ENCODE measurements at regions not wholly inside any gene's neighbourhood (a gene's known extent, or its start where the extent isn't known, plus 50 kb on each side); places are given as distances from the start of the nearest gene placed in this dataset.
"Not testable (repeated sequence)": the region's sequence is repeated elsewhere in the genome, so short reads cannot be mapped to it uniquely, and the experiment has no call there.

GRCh38 chr15:61339516-61339915 lies 110.4 kb upstream of the RORA start:
- TF ChIP-seq CTCF (IDR thresholded peaks at IDR 0.05) = no peak
- Mint-ChIP-seq H3K4me3 (no peak overlapping the region), H3K4me1 (no peaks in the 10 kb centered on the region), H3K27me3 (no peaks in the 10 kb centered on the region), H3K9me3 (peaks cover 10% of the 10 kb centered on the region), H3K27ac (no peak overlapping the region), H3K36me3 (ENCODE audit: low read depth) (no peaks in the 10 kb centered on the region)
- no peak for DNase-seq
- POLR2A ChIA-PET = no interaction called here
- CTCF ChIA-PET = no interaction called here
- intact Hi-C loops (cut with micrococcal nuclease) = no loop called here
- ATAC-seq (ENCODE audit: low read depth) = no peak

GRCh38 chr15:61337541-61337940 lies 108.4 kb upstream of the RORA start:
- Mint-ChIP-seq H3K4me1 (no peaks in the 10 kb centered on the region), H3K9me3 (peaks cover 4% of the 10 kb centered on the region), H3K27me3 (no peaks in the 10 kb centered on the region), H3K27ac (no peak overlapping the region), H3K4me3 (no peak overlapping the region), H3K36me3 (ENCODE audit: low read depth) (no peaks in the 10 kb centered on the region)
- ATAC-seq (ENCODE audit: low read depth) (no peak), DNase-seq (no peak)
- TF ChIP-seq CTCF (IDR thresholded peaks at IDR 0.05) = no peak
- POLR2A ChIA-PET = no interaction called here
- CTCF ChIA-PET = no interaction called here
- intact Hi-C loops (cut with micrococcal nuclease) = no loop called here

GRCh38 chr15:61336026-61336638 lies 107.0 kb upstream of the RORA start:
- ATAC-seq (ENCODE audit: low read depth) = no peak
- Mint-ChIP-seq H3K27ac (no peak overlapping the region), H3K4me1 (no peaks in the 10 kb centered on the region), H3K4me3 (no peak overlapping the region), H3K36me3 (ENCODE audit: low read depth) (no peaks in the 10 kb centered on the region), H3K9me3 (no peaks in the 10 kb centered on the region), H3K27me3 (no peaks in the 10 kb centered on the region)
- DNase-seq = no peak
- ChIA-PET CTCF (no interaction called here), POLR2A (no interaction called here)
- TF ChIP-seq CTCF (IDR thresholded peaks at IDR 0.05) = no peak
- intact Hi-C loops (cut with micrococcal nuclease) = no loop called here

GRCh38 chr15:61334714-61335113 lies 105.6 kb upstream of the RORA start:
- CTCF ChIA-PET; DNase-seq; H3K4me1 Mint-ChIP-seq; POLR2A ChIA-PET; H3K4me3 Mint-ChIP-seq; H3K27me3 Mint-ChIP-seq; H3K27ac Mint-ChIP-seq; H3K36me3 Mint-ChIP-seq (ENCODE audit: low read depth); intact Hi-C loops (cut with micrococcal nuclease); ATAC-seq (ENCODE audit: low read depth); H3K9me3 Mint-ChIP-seq: not testable (repeated sequence)

- intact Hi-C loops (cut with micrococcal nuclease) = no loop called here
- H3K9me3 Mint-ChIP-seq = no peaks in the 10 kb centered on the region
- ChIA-PET POLR2A (no interaction called here), CTCF (no interaction called here)
- no peak for DNase-seq
- H3K36me3 Mint-ChIP-seq (ENCODE audit: low read depth) = no peaks in the 10 kb centered on the region
- H3K27ac Mint-ChIP-seq = no peak overlapping the region
- no peak for TF ChIP-seq CTCF (IDR thresholded peaks at IDR 0.05)
- H3K4me3 Mint-ChIP-seq = no peak overlapping the region
- H3K27me3 Mint-ChIP-seq = no peaks in the 10 kb centered on the region
- peaks cover 3% of the 10 kb centered on the region for H3K4me1 Mint-ChIP-seq
- ATAC-seq (ENCODE audit: low read depth) = no peak
These were observed 101.9 kb upstream of the RORA start for GRCh38 chr15:61331019-61331418.

- DNase-seq (no peak), ATAC-seq (ENCODE audit: low read depth) (no peak)
- TF ChIP-seq CTCF (IDR thresholded peaks at IDR 0.05) = no peak
- intact Hi-C loops (cut with micrococcal nuclease) = no loop called here
- Mint-ChIP-seq H3K9me3 (no peaks in the 10 kb centered on the region), H3K36me3 (ENCODE audit: low read depth) (no peaks in the 10 kb centered on the region), H3K27ac (no peak overlapping the region), H3K4me1 (peaks cover 3% of the 10 kb centered on the region), H3K27me3 (peaks cover 2% of the 10 kb centered on the region), H3K4me3 (no peak overlapping the region)
- ChIA-PET POLR2A (no interaction called here), CTCF (no interaction called here)
These were observed 98.0 kb upstream of the RORA start for GRCh38 chr15:61327019-61327631.

All from activated B cell treated with CpG ODN at 0.5 μM for 24 hours (primary cell).